HepG2 (cell line): ENCODE measurements at regions not wholly inside any gene's neighbourhood (a gene's known extent, or its start where the extent isn't known, plus 50 kb on each side); places are given as distances from the start of the nearest gene placed in this dataset.

Experiments
- ATF2 ChIP-seq: sonication (generic); formaldehyde crosslinking; IDR thresholded peaks from 2 replicates; pipeline ENCODE4 v1.4.0; 2020; ENCODE audit warnings: missing genetic modification reagents
- CREB1 ChIP-seq, 2 experiments: fragments of 450-650 bp in 1 of 2; IDR thresholded peaks; 2 replicates each; pipeline ENCODE4 v1.6.1; 2016 to 2017; ENCODE audit warnings: control low read depth in 1 of 2, mild to moderate bottlenecking in 1 of 2, missing compliant biosample characterization in 1 of 2, missing genetic modification characterization in 1 of 2
- CREM ChIP-seq, 2 experiments: sonication (generic) in 1 of 2; formaldehyde crosslinking in 1 of 2; IDR thresholded peaks; 2 replicates each; pipeline versions ENCODE4 v1.4.0 to v1.6.1; 2016 to 2020; ENCODE audit warnings: antibody characterized with exemption in 1 of 2, mild to moderate bottlenecking in 1 of 2, missing genetic modification reagents in 1 of 2
- KAT2B ChIP-seq: fragments of 150-350 bp; IDR thresholded peaks from 2 replicates; pipeline ENCODE4 v1.6.1; 2014; ENCODE audit warnings: low read depth, low read length, borderline replicate concordance
- MAFF ChIP-seq: IDR thresholded peaks from 2 replicates; pipeline ENCODE4 v1.6.1; 2011; ENCODE audit warnings: low read depth, low read length, improper control_type of control experiment
- MED1 ChIP-seq: sonication (generic); formaldehyde crosslinking; IDR thresholded peaks from 2 replicates; pipeline ENCODE4 v1.4.0; 2020; ENCODE audit warnings: missing genetic modification reagents
- MTA1 ChIP-seq: sonication (generic); formaldehyde crosslinking; IDR thresholded peaks from 2 replicates; pipeline ENCODE4 v1.4.0; 2020; ENCODE audit warnings: missing genetic modification reagents, mild to moderate bottlenecking, borderline replicate concordance
- NCOR1 ChIP-seq: fragments of 200-600 bp; sonication (generic); IDR thresholded peaks from 2 replicates; pipeline ENCODE4 v1.7.0; 2017; ENCODE audit warnings: antibody characterized with exemption, low read length, borderline replicate concordance
- PAXIP1 ChIP-seq: sonication (generic); formaldehyde crosslinking; conservative IDR thresholded peaks from 2 replicates; pipeline ENCODE4 v1.4.0; 2020; ENCODE audit warnings: mild to moderate bottlenecking, missing genetic modification reagents, moderate library complexity
- SOX6 ChIP-seq, 2 experiments: fragments of 450-650 bp in 1 of 2; sonication (generic) in 1 of 2; formaldehyde crosslinking in 1 of 2; IDR thresholded peaks; 2 replicates each; pipeline versions ENCODE4 v1.4.0 to v1.6.1; 2017 to 2020; ENCODE audit warnings: antibody characterized with exemption in 1 of 2, mild to moderate bottlenecking in 1 of 2, missing genetic modification reagents in 1 of 2
- SP2 ChIP-seq: sonication (generic); formaldehyde crosslinking; IDR thresholded peaks from 2 replicates; pipeline ENCODE4 v1.5.1; 2020; ENCODE audit warnings: mild to moderate bottlenecking, missing genetic modification reagents
- SRF ChIP-seq: IDR thresholded peaks from 2 replicates; pipeline ENCODE4 v1.6.1; 2011; ENCODE audit warnings: mild to moderate bottlenecking, low read depth, low read length, moderate library complexity
- ZMYM4 ChIP-seq: sonication (generic); formaldehyde crosslinking; IDR thresholded peaks from 2 replicates; pipeline ENCODE4 v1.8.1; 2023; ENCODE audit warnings: mild to moderate bottlenecking, missing genetic modification reagents
- ZNF569 ChIP-seq: sonication (generic); formaldehyde crosslinking; IDR thresholded peaks from 2 replicates; pipeline ENCODE4 v1.5.0; 2020; ENCODE audit warnings: mild to moderate bottlenecking, missing genetic modification reagents, moderate library complexity, borderline replicate concordance
- TF ChIP-seq, protein P1 (sequence below): sonication (generic); formaldehyde crosslinking; IDR thresholded peaks from 2 replicates; pipeline ENCODE4 v1.5.0; 2020; ENCODE audit warnings: missing genetic modification reagents
- TF ChIP-seq, protein P2 (sequence below): IDR thresholded peaks from 2 replicates; pipeline ENCODE4 v1.6.1; 2018; ENCODE audit warnings: missing genetic modification reagents, mild to moderate bottlenecking, missing compliant biosample characterization
- TF ChIP-seq, protein P3 (sequence below): sonication (generic); formaldehyde crosslinking; IDR thresholded peaks from 2 replicates; pipeline ENCODE4 v1.4.0; 2020; ENCODE audit warnings: mild to moderate bottlenecking, missing genetic modification reagents

DNA sequence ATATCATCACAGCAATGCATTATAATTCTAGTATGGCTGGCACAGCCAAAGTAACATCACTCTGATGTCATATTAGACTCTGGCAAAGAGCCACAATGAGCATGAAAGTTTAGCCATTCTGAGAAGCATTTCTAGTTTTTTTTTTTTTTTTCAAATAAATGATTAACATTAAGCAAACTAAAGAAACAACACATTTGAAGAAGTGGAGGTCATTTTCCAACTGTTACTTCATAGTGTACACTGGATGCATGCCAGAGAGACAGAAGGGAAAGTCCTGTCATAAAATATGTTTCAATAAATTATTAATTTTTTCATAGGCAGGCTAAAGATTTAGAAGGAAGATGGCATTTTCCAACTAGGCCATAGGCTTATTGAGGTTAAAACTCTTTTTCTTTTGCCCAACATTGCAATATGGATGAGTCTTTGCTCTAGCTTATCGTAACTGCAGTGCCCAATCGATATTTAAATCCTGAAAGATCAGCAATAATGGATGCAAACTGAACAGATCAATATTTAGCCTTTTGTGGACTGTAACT, 1630.4 kb upstream of the ACVR2A start (continued):
- TF ChIP-seq KAT2B, result peak; percentile 97
- TF ChIP-seq PAXIP1, result peak; percentile 88
- TF ChIP-seq MTA1, result no peak
- peak; percentile 84 for TF ChIP-seq CREM (IDR thresholded peaks at IDR 0.05)
- no peak for TF ChIP-seq CREM (CRISPR knock-in tag; IDR thresholded peaks at IDR 0.05)
- peak; percentile 83 for TF ChIP-seq NCOR1
- TF ChIP-seq MED1 (CRISPR knock-in tag), result 0 out of 2 replicates have a peak, but pooled peaks have one; percentile 20
- TF ChIP-seq ZNF569 (CRISPR knock-in tag), result no peak
- no peak for TF ChIP-seq SOX6 (IDR thresholded peaks at IDR 0.05)
- TF ChIP-seq SOX6 (CRISPR knock-in tag; IDR thresholded peaks at IDR 0.05), result peak; percentile 89
- TF ChIP-seq ATF2 (CRISPR knock-in tag), result 0 out of 2 replicates have a peak, but pooled peaks have one; percentile 66
- TF ChIP-seq CREB1 (IDR thresholded peaks at IDR 0.05), result peak; percentile 70
- peak; percentile 89 for TF ChIP-seq CREB1 (CRISPR knock-in tag; IDR thresholded peaks at IDR 0.05)
- 0 out of 2 replicates have a peak, but pooled peaks have one; percentile 10 for TF ChIP-seq SRF
- TF ChIP-seq, protein P1, sequence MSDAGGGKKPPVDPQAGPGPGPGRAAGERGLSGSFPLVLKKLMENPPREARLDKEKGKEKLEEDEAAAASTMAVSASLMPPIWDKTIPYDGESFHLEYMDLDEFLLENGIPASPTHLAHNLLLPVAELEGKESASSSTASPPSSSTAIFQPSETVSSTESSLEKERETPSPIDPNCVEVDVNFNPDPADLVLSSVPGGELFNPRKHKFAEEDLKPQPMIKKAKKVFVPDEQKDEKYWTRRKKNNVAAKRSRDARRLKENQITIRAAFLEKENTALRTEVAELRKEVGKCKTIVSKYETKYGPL (CRISPR knock-in tag), result no peak
- no peak for TF ChIP-seq SP2 (CRISPR knock-in tag)
- TF ChIP-seq MAFF, result peak; percentile 86
- TF ChIP-seq, protein P2, sequence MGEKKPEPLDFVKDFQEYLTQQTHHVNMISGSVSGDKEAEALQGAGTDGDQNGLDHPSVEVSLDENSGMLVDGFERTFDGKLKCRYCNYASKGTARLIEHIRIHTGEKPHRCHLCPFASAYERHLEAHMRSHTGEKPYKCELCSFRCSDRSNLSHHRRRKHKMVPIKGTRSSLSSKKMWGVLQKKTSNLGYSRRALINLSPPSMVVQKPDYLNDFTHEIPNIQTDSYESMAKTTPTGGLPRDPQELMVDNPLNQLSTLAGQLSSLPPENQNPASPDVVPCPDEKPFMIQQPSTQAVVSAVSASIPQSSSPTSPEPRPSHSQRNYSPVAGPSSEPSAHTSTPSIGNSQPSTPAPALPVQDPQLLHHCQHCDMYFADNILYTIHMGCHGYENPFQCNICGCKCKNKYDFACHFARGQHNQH (CRISPR knock-in tag), result peak; percentile 24; the same call in 1 of the 2 replicates
- TF ChIP-seq, protein P3, sequence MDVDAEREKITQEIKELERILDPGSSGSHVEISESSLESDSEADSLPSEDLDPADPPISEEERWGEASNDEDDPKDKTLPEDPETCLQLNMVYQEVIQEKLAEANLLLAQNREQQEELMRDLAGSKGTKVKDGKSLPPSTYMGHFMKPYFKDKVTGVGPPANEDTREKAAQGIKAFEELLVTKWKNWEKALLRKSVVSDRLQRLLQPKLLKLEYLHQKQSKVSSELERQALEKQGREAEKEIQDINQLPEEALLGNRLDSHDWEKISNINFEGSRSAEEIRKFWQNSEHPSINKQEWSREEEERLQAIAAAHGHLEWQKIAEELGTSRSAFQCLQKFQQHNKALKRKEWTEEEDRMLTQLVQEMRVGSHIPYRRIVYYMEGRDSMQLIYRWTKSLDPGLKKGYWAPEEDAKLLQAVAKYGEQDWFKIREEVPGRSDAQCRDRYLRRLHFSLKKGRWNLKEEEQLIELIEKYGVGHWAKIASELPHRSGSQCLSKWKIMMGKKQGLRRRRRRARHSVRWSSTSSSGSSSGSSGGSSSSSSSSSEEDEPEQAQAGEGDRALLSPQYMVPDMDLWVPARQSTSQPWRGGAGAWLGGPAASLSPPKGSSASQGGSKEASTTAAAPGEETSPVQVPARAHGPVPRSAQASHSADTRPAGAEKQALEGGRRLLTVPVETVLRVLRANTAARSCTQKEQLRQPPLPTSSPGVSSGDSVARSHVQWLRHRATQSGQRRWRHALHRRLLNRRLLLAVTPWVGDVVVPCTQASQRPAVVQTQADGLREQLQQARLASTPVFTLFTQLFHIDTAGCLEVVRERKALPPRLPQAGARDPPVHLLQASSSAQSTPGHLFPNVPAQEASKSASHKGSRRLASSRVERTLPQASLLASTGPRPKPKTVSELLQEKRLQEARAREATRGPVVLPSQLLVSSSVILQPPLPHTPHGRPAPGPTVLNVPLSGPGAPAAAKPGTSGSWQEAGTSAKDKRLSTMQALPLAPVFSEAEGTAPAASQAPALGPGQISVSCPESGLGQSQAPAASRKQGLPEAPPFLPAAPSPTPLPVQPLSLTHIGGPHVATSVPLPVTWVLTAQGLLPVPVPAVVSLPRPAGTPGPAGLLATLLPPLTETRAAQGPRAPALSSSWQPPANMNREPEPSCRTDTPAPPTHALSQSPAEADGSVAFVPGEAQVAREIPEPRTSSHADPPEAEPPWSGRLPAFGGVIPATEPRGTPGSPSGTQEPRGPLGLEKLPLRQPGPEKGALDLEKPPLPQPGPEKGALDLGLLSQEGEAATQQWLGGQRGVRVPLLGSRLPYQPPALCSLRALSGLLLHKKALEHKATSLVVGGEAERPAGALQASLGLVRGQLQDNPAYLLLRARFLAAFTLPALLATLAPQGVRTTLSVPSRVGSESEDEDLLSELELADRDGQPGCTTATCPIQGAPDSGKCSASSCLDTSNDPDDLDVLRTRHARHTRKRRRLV (CRISPR knock-in tag), result 0 out of 2 replicates have a peak, but pooled peaks have one; percentile 56
- peak; percentile 75 for TF ChIP-seq ZMYM4 (CRISPR knock-in tag)
